HepG2 (cell line): ENCODE measurements at regions not wholly inside any gene's neighbourhood (a gene's known extent, or its start where the extent isn't known, plus 50 kb on each side); places are given as distances from the start of the nearest gene placed in this dataset.

Experiments used
- ATAC-seq: fragments of 200-7000 bp; cut with Tn5 transposase; 3 replicates; pipeline ENCODE4 v1.9.1; 2020; ENCODE audit warnings: mild to moderate bottlenecking, moderate library complexity
- BruUV-seq: library from RNA; stranded (reverse); fragments of 400-500 nt; replicated peaks from 2 replicates; lab custom pipeline; 2021; lab: Mats Ljungman, UMichigan
- CTCF ChIA-PET: fragments of 300-600 bp; formaldehyde crosslinking; extraction: SDS; loops from one replicate; lab custom pipeline; 2021; ENCODE audit warnings: low total read pairs, inconsistent platforms, low intra/inter-chr PET ratio; lab: Yijun Ruan, JAX
- POLR2A ChIA-PET: fragments of 350-600 bp; sonication (Branson Sonifier 250); formaldehyde crosslinking; loops from one replicate; lab custom pipeline; 2020; ENCODE audit warnings: antibody characterized with exemption, inconsistent platforms; lab: Yijun Ruan, JAX
- DNase-seq: peaks from one replicate; pipeline ENCODE4 v3.0.0-alpha.2; 2015; ENCODE audit warnings: low spot score
- FAIRE-seq: peaks from 3 replicates; lab custom pipeline; 2011; peaks lifted over from hg19 to GRCh38; lab: Jason Lieb, UNC
- H2AFZ ChIP-seq: one replicate; pipeline ENCODE4 v1.6.1; 2011; ENCODE audit warnings: low read length, inconsistent platforms
- H3K27ac ChIP-seq: fragments of 300-600 bp; 3 replicates; pipeline ENCODE4 v1.8.0; 2011; ENCODE audit warnings: mixed run types, mild to moderate bottlenecking, mixed read lengths, low read length, inconsistent platforms; ENCODE audit not compliant: insufficient read depth; ENCODE audit errors: extremely low read length
- H3K27me3 ChIP-seq, 2 experiments: fragments of 200-600 bp in 1 of 2; 2 replicates in 1 of 2; 3 replicates in 1 of 2; pipeline versions ENCODE4 v1.6.0 to v1.8.0; 2011; ENCODE audit warnings: low read length in 2 of 2, mild to moderate bottlenecking in 2 of 2, moderate library complexity in 2 of 2, inconsistent platforms in 1 of 2; ENCODE audit not compliant: insufficient read depth in 2 of 2, control insufficient read depth in 1 of 2
- H3K36me3 ChIP-seq, 2 experiments: fragments of 200-600 bp in 1 of 2; replicated peaks in 1 of 2; 2 replicates in 1 of 2; 3 replicates in 1 of 2; pipeline versions ENCODE4 v1.5.1 to v1.8.0; 2011; ENCODE audit warnings: low read length in 2 of 2, inconsistent platforms in 1 of 2; ENCODE audit not compliant: insufficient read depth in 2 of 2, control insufficient read depth in 1 of 2
- H3K4me1 ChIP-seq: 2 replicates; pipeline ENCODE4 v1.5.1; 2012; ENCODE audit warnings: low read length, inconsistent platforms; ENCODE audit not compliant: insufficient read depth
- H3K4me2 ChIP-seq: 2 replicates; pipeline ENCODE4 v1.6.0; 2011; ENCODE audit warnings: low read depth, low read length, inconsistent platforms
- H3K4me3 ChIP-seq, 3 experiments: fragments of 200-600 bp in 1 of 3; sonication (generic), shearing (Covaris generic) in 1 of 3; replicated peaks in 1 of 3; 2 replicates each; pipeline ENCODE4 v1.5.1; 2011 to 2016; ENCODE audit warnings: low read length in 3 of 3, inconsistent platforms in 2 of 3, low read depth in 2 of 3, mild to moderate bottlenecking in 2 of 3, control low read depth in 1 of 3, mixed read lengths in 1 of 3; ENCODE audit not compliant: insufficient read depth in 1 of 3
- H3K79me2 ChIP-seq: one replicate; pipeline ENCODE4 v1.6.1; 2011; ENCODE audit warnings: low read length, inconsistent platforms; ENCODE audit not compliant: insufficient read depth
- H3K9ac ChIP-seq: 2 replicates; pipeline ENCODE4 v1.6.0; 2011; ENCODE audit warnings: mild to moderate bottlenecking, low read depth, low read length, inconsistent platforms; ENCODE audit not compliant: insufficient read depth
- H3K9me3 ChIP-seq: 2 replicates; pipeline ENCODE4 v1.5.1; 2012; ENCODE audit warnings: mild to moderate bottlenecking, low read length
- H4K20me1 ChIP-seq: 2 replicates; pipeline ENCODE4 v1.6.0; 2011; ENCODE audit warnings: inconsistent platforms, mild to moderate bottlenecking, low read length, moderate library complexity; ENCODE audit not compliant: insufficient read depth
- ARNT ChIP-seq: fragments of 450-650 bp; IDR thresholded peaks from 2 replicates; pipeline ENCODE4 v1.6.1; 2017
- KAT8 ChIP-seq: IDR thresholded peaks from 2 replicates; pipeline ENCODE4 v1.6.1; 2016; ENCODE audit warnings: missing genetic modification reagents, missing compliant biosample characterization
- LBX2 ChIP-seq: sonication (generic); formaldehyde crosslinking; IDR thresholded peaks from 2 replicates; pipeline ENCODE4 v1.5.0; 2020; ENCODE audit warnings: missing genetic modification reagents, mild to moderate bottlenecking, borderline replicate concordance
- NR1H2 ChIP-seq: sonication (generic); formaldehyde crosslinking; IDR thresholded peaks from 2 replicates; pipeline ENCODE4 v1.8.1; 2022; ENCODE audit warnings: low read depth, missing genetic modification reagents, borderline replicate concordance
- ZNF564 ChIP-seq: sonication (generic); formaldehyde crosslinking; IDR thresholded peaks from 2 replicates; pipeline ENCODE4 v1.8.1; 2023; ENCODE audit warnings: mild to moderate bottlenecking, missing genetic modification reagents
- ZNF737 ChIP-seq: sonication (generic); formaldehyde crosslinking; IDR thresholded peaks from 2 replicates; pipeline ENCODE4 v1.5.0; 2020; ENCODE audit warnings: missing genetic modification reagents, mild to moderate bottlenecking, borderline replicate concordance
- WGBS: methylation state at CpG from one replicate; pipeline ENCODE4 v1.1.6; 2017; ENCODE audit warnings: low lambda C conversion rate; 5-methylcytosine and 5-hydroxymethylcytosine counted together
- in situ Hi-C: cut with HindIII; loops from 2 replicates; pipeline ENCODE4 v1.10.0; 2017; ENCODE audit warnings: low pct_unique_long_range_greater_than_20kb; ENCODE audit not compliant: extremely low pct_ligation_motif_present
- intact Hi-C: fragments of 100-400 bp; cut with micrococcal nuclease; formaldehyde crosslinking; loops from one replicate; pipeline ENCODE4 v1.10.0; 2022; ENCODE audit not compliant: unreplicated experiment
- TF ChIP-seq, protein P1 (sequence below): sonication (generic); formaldehyde crosslinking; IDR thresholded peaks from 2 replicates; pipeline ENCODE4 v1.9.0; 2021; ENCODE audit warnings: mild to moderate bottlenecking, missing genetic modification reagents
- TF ChIP-seq, protein P2 (sequence below): IDR thresholded peaks from 2 replicates; pipeline ENCODE4 v1.6.1; 2016; ENCODE audit warnings: mild to moderate bottlenecking
- TF ChIP-seq, protein P3 (sequence below): sonication (generic); formaldehyde crosslinking; IDR thresholded peaks from 2 replicates; pipeline ENCODE4 v1.5.1; 2020; ENCODE audit warnings: missing genetic modification reagents, mild to moderate bottlenecking, borderline replicate concordance
- TF ChIP-seq, protein P4 (sequence below): sonication (generic); formaldehyde crosslinking; IDR thresholded peaks from 2 replicates; pipeline ENCODE4 v1.8.0; 2022; ENCODE audit warnings: missing genetic modification reagents, mild to moderate bottlenecking, borderline replicate concordance

GRCh38 chr3:103082501-103082900, 647.7 kb downstream of the ZPLD1 start (continued):
- TF ChIP-seq, protein P1, sequence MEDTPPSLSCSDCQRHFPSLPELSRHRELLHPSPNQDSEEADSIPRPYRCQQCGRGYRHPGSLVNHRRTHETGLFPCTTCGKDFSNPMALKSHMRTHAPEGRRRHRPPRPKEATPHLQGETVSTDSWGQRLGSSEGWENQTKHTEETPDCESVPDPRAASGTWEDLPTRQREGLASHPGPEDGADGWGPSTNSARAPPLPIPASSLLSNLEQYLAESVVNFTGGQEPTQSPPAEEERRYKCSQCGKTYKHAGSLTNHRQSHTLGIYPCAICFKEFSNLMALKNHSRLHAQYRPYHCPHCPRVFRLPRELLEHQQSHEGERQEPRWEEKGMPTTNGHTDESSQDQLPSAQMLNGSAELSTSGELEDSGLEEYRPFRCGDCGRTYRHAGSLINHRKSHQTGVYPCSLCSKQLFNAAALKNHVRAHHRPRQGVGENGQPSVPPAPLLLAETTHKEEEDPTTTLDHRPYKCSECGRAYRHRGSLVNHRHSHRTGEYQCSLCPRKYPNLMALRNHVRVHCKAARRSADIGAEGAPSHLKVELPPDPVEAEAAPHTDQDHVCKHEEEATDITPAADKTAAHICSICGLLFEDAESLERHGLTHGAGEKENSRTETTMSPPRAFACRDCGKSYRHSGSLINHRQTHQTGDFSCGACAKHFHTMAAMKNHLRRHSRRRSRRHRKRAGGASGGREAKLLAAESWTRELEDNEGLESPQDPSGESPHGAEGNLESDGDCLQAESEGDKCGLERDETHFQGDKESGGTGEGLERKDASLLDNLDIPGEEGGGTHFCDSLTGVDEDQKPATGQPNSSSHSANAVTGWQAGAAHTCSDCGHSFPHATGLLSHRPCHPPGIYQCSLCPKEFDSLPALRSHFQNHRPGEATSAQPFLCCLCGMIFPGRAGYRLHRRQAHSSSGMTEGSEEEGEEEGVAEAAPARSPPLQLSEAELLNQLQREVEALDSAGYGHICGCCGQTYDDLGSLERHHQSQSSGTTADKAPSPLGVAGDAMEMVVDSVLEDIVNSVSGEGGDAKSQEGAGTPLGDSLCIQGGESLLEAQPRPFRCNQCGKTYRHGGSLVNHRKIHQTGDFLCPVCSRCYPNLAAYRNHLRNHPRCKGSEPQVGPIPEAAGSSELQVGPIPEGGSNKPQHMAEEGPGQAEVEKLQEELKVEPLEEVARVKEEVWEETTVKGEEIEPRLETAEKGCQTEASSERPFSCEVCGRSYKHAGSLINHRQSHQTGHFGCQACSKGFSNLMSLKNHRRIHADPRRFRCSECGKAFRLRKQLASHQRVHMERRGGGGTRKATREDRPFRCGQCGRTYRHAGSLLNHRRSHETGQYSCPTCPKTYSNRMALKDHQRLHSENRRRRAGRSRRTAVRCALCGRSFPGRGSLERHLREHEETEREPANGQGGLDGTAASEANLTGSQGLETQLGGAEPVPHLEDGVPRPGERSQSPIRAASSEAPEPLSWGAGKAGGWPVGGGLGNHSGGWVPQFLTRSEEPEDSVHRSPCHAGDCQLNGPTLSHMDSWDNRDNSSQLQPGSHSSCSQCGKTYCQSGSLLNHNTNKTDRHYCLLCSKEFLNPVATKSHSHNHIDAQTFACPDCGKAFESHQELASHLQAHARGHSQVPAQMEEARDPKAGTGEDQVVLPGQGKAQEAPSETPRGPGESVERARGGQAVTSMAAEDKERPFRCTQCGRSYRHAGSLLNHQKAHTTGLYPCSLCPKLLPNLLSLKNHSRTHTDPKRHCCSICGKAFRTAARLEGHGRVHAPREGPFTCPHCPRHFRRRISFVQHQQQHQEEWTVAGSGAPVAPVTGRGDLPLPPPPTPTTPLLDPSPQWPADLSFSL (CRISPR knock-in tag): no peak
- TF ChIP-seq ZNF737 (CRISPR knock-in tag): no peak
- no peak for TF ChIP-seq LBX2 (CRISPR knock-in tag)

GRCh38 chr3:103083848-103084631, 649.2 kb downstream of the ZPLD1 start:
- no peak overlapping the region for H3K27ac ChIP-seq
- DNase-seq (no peak), FAIRE-seq (no peak), ATAC-seq (no peak)
- intact Hi-C loops (no loop called here), in situ Hi-C loops (no loop called here)
- BruUV-seq: no TSS peak
- H2AFZ ChIP-seq: no peak overlapping the region
- no peak overlapping the region for H3K9ac ChIP-seq
- H4K20me1 ChIP-seq: no peaks in the 10 kb centered on the region
- no peaks in the 10 kb centered on the region for H3K36me3 ChIP-seq
- no peak overlapping the region for H3K4me2 ChIP-seq
- POLR2A ChIA-PET: no interaction called here
- no peaks in the 10 kb centered on the region; the same call in 1 of the 2 replicates for H3K4me1 ChIP-seq
- no peak overlapping the region for H3K4me3 ChIP-seq
- 41% methylated on average over 3 of the region's 3 CpGs for WGBS
- CTCF ChIA-PET: no interaction called here
- no peaks in the 10 kb centered on the region for H3K79me2 ChIP-seq
- no peaks in the 10 kb centered on the region for H3K27me3 ChIP-seq
- peaks cover 15% of the 10 kb centered on the region; the same call in 1 of the 2 replicates for H3K9me3 ChIP-seq
- TF ChIP-seq KAT8 (CRISPR knock-in tag) (no peak), NR1H2 (CRISPR knock-in tag) (no peak), ZNF564 (CRISPR knock-in tag) (no peak), ARNT (no peak)
- TF ChIP-seq, protein P2, sequence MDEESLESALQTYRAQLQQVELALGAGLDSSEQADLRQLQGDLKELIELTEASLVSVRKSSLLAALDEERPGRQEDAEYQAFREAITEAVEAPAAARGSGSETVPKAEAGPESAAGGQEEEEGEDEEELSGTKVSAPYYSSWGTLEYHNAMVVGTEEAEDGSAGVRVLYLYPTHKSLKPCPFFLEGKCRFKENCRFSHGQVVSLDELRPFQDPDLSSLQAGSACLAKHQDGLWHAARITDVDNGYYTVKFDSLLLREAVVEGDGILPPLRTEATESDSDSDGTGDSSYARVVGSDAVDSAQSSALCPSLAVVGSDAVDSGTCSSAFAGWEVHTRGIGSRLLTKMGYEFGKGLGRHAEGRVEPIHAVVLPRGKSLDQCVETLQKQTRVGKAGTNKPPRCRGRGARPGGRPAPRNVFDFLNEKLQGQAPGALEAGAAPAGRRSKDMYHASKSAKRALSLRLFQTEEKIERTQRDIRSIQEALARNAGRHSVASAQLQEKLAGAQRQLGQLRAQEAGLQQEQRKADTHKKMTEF (CRISPR knock-in tag): no peak
- TF ChIP-seq, protein P3, sequence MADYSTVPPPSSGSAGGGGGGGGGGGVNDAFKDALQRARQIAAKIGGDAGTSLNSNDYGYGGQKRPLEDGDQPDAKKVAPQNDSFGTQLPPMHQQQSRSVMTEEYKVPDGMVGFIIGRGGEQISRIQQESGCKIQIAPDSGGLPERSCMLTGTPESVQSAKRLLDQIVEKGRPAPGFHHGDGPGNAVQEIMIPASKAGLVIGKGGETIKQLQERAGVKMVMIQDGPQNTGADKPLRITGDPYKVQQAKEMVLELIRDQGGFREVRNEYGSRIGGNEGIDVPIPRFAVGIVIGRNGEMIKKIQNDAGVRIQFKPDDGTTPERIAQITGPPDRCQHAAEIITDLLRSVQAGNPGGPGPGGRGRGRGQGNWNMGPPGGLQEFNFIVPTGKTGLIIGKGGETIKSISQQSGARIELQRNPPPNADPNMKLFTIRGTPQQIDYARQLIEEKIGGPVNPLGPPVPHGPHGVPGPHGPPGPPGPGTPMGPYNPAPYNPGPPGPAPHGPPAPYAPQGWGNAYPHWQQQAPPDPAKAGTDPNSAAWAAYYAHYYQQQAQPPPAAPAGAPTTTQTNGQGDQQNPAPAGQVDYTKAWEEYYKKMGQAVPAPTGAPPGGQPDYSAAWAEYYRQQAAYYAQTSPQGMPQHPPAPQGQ: no peak
- TF ChIP-seq, protein P4, sequence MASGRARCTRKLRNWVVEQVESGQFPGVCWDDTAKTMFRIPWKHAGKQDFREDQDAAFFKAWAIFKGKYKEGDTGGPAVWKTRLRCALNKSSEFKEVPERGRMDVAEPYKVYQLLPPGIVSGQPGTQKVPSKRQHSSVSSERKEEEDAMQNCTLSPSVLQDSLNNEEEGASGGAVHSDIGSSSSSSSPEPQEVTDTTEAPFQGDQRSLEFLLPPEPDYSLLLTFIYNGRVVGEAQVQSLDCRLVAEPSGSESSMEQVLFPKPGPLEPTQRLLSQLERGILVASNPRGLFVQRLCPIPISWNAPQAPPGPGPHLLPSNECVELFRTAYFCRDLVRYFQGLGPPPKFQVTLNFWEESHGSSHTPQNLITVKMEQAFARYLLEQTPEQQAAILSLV (CRISPR knock-in tag): no peak
